ENCODE measurements at regions not wholly inside any gene's neighbourhood (a gene's known extent, or its start where the extent isn't known, plus 50 kb on each side); places are given as distances from the start of the nearest gene placed in this dataset.

- DNase-seq (ENCODE audit: low read depth in 1 of 2, low spot score in 1 of 2): no peak
- H3K27ac ChIP-seq: no peak overlapping the region
- FAIRE-seq: no peak
- H3K4me2 ChIP-seq: no peak overlapping the region
- no peak for TF ChIP-seq POLR2AphosphoS2 (conservative IDR thresholded peaks at IDR 0.05; ENCODE audit: low read length)
- H3K4me1 ChIP-seq: peaks cover 7% of the 10 kb centered on the region
- ATAC-seq: no peak
- ChIA-PET POLR2A (no interaction called here), CTCF (no interaction called here)
- no peaks in the 10 kb centered on the region for H3K9me3 ChIP-seq
- H3K4me3 ChIP-seq: no peak overlapping the region
Observed at GRCh38 chr2:160614391-160614790, 120.8 kb upstream of the RBMS1 start.

DNA sequence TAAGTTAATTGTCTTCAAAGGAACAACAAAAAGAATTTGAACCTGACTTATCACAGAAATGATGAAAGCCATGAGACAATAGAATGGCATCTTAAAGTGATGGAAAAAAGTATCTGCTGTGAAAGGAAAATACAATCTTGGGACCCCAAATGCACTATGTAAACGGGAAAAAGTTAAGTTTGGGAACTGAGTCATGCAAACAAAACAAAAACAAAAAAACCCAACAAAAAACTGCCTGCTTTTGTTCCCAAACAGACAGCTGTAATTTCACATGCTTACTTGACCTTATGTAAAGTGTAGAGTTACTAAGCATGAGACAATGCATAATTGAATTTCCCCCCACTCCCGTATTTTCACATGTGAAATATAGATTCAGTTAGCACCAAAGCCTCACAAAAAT, 122.1 kb upstream of the RBMS1 start:
- ATAC-seq (no peak), DNase-seq (ENCODE audit: low read depth in 1 of 2, low spot score in 1 of 2) (no peak), FAIRE-seq (no peak)
- POLR2A ChIA-PET: no interaction called here
- no peak for TF ChIP-seq MYC (IDR thresholded peaks at IDR 0.05; ENCODE audit: borderline replicate concordance, low read length)
- TF ChIP-seq FOSB (CRISPR knock-in tag; IDR thresholded peaks at IDR 0.05): no peak
- TF ChIP-seq GATA3 (IDR thresholded peaks at IDR 0.05; ENCODE audit: borderline replicate concordance): no peak
- no peak for TF ChIP-seq HOXB5 (CRISPR knock-in tag; IDR thresholded peaks at IDR 0.05)
- TF ChIP-seq HEYL (CRISPR knock-in tag; IDR thresholded peaks at IDR 0.05): no peak
- TF ChIP-seq, protein P1, sequence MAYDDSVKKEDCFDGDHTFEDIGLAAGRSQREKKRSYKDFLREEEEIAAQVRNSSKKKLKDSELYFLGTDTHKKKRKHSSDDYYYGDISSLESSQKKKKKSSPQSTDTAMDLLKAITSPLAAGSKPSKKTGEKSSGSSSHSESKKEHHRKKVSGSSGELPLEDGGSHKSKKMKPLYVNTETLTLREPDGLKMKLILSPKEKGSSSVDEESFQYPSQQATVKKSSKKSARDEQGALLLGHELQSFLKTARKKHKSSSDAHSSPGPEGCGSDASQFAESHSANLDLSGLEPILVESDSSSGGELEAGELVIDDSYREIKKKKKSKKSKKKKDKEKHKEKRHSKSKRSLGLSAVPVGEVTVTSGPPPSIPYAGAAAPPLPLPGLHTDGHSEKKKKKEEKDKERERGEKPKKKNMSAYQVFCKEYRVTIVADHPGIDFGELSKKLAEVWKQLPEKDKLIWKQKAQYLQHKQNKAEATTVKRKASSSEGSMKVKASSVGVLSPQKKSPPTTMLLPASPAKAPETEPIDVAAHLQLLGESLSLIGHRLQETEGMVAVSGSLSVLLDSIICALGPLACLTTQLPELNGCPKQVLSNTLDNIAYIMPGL (CRISPR knock-in tag; IDR thresholded peaks at IDR 0.05; ENCODE audit: borderline replicate concordance): no peak
- TF ChIP-seq RARB (CRISPR knock-in tag; IDR thresholded peaks at IDR 0.05): no peak
- TF ChIP-seq ZFP36 (IDR thresholded peaks at IDR 0.05; ENCODE audit: borderline replicate concordance, partially characterized antibody): no peak
- TF ChIP-seq KDM1A (IDR thresholded peaks at IDR 0.05; ENCODE audit: low read depth): no peak
- TF ChIP-seq MAFK (IDR thresholded peaks at IDR 0.05; ENCODE audit: partially characterized antibody): no peak
- H3K4me1 ChIP-seq: peaks cover 7% of the 10 kb centered on the region
- no peak overlapping the region for H3K4me3 ChIP-seq
- WGBS (ENCODE audit: missing lambda C conversion rate): 45% methylated on average over 2 of the region's 2 CpGs
- H3K4me2 ChIP-seq: no peak overlapping the region
- H3K27ac ChIP-seq: no peak overlapping the region
- CTCF ChIA-PET: no interaction called here
- no peaks in the 10 kb centered on the region for H3K9me3 ChIP-seq

GRCh38 chr2:160616149-160616548, 122.5 kb upstream of the RBMS1 start:
- H3K27ac ChIP-seq: no peak overlapping the region
- no peak for FAIRE-seq
- ATAC-seq: no peak
- H3K4me3 ChIP-seq: no peak overlapping the region
- POLR2A ChIA-PET: no interaction called here
- H3K4me2 ChIP-seq: no peak overlapping the region
- TF ChIP-seq ZFP36 (IDR thresholded peaks at IDR 0.05; ENCODE audit: borderline replicate concordance, partially characterized antibody): no peak
- no peak for TF ChIP-seq ESRRA (IDR thresholded peaks at IDR 0.05; ENCODE audit: borderline replicate concordance, low read length)
- no peak for TF ChIP-seq POLR2AphosphoS2 (conservative IDR thresholded peaks at IDR 0.05; ENCODE audit: low read length)
- no peak for TF ChIP-seq FOSB (CRISPR knock-in tag; IDR thresholded peaks at IDR 0.05)
- no peak for TF ChIP-seq JUN (IDR thresholded peaks at IDR 0.05)
- TF ChIP-seq, protein P2, sequence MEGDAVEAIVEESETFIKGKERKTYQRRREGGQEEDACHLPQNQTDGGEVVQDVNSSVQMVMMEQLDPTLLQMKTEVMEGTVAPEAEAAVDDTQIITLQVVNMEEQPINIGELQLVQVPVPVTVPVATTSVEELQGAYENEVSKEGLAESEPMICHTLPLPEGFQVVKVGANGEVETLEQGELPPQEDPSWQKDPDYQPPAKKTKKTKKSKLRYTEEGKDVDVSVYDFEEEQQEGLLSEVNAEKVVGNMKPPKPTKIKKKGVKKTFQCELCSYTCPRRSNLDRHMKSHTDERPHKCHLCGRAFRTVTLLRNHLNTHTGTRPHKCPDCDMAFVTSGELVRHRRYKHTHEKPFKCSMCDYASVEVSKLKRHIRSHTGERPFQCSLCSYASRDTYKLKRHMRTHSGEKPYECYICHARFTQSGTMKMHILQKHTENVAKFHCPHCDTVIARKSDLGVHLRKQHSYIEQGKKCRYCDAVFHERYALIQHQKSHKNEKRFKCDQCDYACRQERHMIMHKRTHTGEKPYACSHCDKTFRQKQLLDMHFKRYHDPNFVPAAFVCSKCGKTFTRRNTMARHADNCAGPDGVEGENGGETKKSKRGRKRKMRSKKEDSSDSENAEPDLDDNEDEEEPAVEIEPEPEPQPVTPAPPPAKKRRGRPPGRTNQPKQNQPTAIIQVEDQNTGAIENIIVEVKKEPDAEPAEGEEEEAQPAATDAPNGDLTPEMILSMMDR (IDR thresholded peaks at IDR 0.05): no peak
- TF ChIP-seq, protein P3, sequence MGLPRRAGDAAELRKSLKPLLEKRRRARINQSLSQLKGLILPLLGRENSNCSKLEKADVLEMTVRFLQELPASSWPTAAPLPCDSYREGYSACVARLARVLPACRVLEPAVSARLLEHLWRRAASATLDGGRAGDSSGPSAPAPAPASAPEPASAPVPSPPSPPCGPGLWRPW (IDR thresholded peaks at IDR 0.05): no peak
- TF ChIP-seq RCOR1 (IDR thresholded peaks at IDR 0.05; ENCODE audit: low read depth, low read length): no peak
- no peak for DNase-seq (ENCODE audit: low read depth in 1 of 2, low spot score in 1 of 2)
- H3K4me1 ChIP-seq: peaks cover 7% of the 10 kb centered on the region
- CTCF ChIA-PET: no interaction called here
- 59% methylated on average over 2 of the region's 2 CpGs for WGBS (ENCODE audit: missing lambda C conversion rate)
- H3K9me3 ChIP-seq: no peaks in the 10 kb centered on the region

GRCh38 chr2:160621748-160622147, 128.1 kb upstream of the RBMS1 start:
- Histone ChIP-seq H3K4me2 (no peak overlapping the region), H3K4me1 (no peaks in the 10 kb centered on the region), H3K9me3 (peaks cover 3% of the 10 kb centered on the region; the same call in 2 of the 3 replicates), H3K4me3 (no peak overlapping the region), H3K27ac (no peak overlapping the region)
- POLR2A ChIA-PET: no interaction called here
- ATAC-seq: no peak
- CTCF ChIA-PET: interaction anchor here (1.0 kb wide), 1 partner anchor 12 kb away, joined by 3 read pairs; no protein-coding TSS in a partner anchor
- DNase-seq (ENCODE audit: low read depth in 1 of 2, low spot score in 1 of 2): no peak
- no peak for FAIRE-seq
- WGBS (ENCODE audit: missing lambda C conversion rate): 53% methylated on average over 1 of the region's 1 CpG
- no peak for TF ChIP-seq KDM1A (IDR thresholded peaks at IDR 0.05; ENCODE audit: low read depth)
- TF ChIP-seq TFCP2L1 (CRISPR knock-in tag; IDR thresholded peaks at IDR 0.05): no peak
- TF ChIP-seq, protein P3 (IDR thresholded peaks at IDR 0.05): no peak
- TF ChIP-seq, protein P4, sequence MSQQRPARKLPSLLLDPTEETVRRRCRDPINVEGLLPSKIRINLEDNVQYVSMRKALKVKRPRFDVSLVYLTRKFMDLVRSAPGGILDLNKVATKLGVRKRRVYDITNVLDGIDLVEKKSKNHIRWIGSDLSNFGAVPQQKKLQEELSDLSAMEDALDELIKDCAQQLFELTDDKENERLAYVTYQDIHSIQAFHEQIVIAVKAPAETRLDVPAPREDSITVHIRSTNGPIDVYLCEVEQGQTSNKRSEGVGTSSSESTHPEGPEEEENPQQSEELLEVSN (IDR thresholded peaks at IDR 0.05; ENCODE audit: borderline replicate concordance, low read depth): no peak
- no peak for TF ChIP-seq HEYL (CRISPR knock-in tag; IDR thresholded peaks at IDR 0.05)
- TF ChIP-seq BCL3 (IDR thresholded peaks at IDR 0.05): no peak
- TF ChIP-seq, protein P5, sequence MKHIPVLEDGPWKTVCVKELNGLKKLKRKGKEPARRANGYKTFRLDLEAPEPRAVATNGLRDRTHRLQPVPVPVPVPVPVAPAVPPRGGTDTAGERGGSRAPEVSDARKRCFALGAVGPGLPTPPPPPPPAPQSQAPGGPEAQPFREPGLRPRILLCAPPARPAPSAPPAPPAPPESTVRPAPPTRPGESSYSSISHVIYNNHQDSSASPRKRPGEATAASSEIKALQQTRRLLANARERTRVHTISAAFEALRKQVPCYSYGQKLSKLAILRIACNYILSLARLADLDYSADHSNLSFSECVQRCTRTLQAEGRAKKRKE (CRISPR knock-in tag; IDR thresholded peaks at IDR 0.05; ENCODE audit: low read depth): no peak
- TF ChIP-seq, protein P6, sequence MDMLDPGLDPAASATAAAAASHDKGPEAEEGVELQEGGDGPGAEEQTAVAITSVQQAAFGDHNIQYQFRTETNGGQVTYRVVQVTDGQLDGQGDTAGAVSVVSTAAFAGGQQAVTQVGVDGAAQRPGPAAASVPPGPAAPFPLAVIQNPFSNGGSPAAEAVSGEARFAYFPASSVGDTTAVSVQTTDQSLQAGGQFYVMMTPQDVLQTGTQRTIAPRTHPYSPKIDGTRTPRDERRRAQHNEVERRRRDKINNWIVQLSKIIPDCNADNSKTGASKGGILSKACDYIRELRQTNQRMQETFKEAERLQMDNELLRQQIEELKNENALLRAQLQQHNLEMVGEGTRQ (IDR thresholded peaks at IDR 0.05): no peak
- TF ChIP-seq KDM5A (IDR thresholded peaks at IDR 0.05): no peak
